Smooth muscle cell (in vitro differentiated cells): ENCODE measurements at regions not wholly inside any gene's neighbourhood (a gene's known extent, or its start where the extent isn't known, plus 50 kb on each side); places are given as distances from the start of the nearest gene placed in this dataset.
A peak's percentile ranks its signal among the peaks of the same experiment; 100 is the strongest.

Source experiments
- DNase-seq: peaks from one replicate; lab custom pipeline; 2025; ENCODE audit not compliant: unreplicated experiment; lab: John Stamatoyannopoulos, UW
- H2AFZ ChIP-seq: fragments of 200-600 bp; sonication (generic); 2 replicates; pipeline ENCODE4 v1.6.0; 2016; ENCODE audit warnings: antibody characterized with exemption, low read depth, mild to moderate bottlenecking
- H3F3A ChIP-seq: fragments of 200-600 bp; sonication (generic); 2 replicates; pipeline ENCODE4 v1.6.0; 2017; ENCODE audit warnings: antibody characterized with exemption, low read depth
- H3K27ac ChIP-seq: fragments of 200-600 bp; sonication (generic); 2 replicates; pipeline ENCODE4 v1.5.1; 2016; ENCODE audit warnings: low read depth, mild to moderate bottlenecking
- H3K27me3 ChIP-seq: fragments of 200-600 bp; sonication (generic); 2 replicates; pipeline ENCODE4 v1.6.1; 2016; ENCODE audit warnings: low read depth, mild to moderate bottlenecking
- H3K36me3 ChIP-seq: fragments of 200-600 bp; sonication (generic); 2 replicates; pipeline ENCODE4 v1.5.1; 2016; ENCODE audit warnings: low read depth
- H3K4me1 ChIP-seq: fragments of 200-600 bp; sonication (generic); 2 replicates; pipeline ENCODE4 v1.5.1; 2016; ENCODE audit warnings: low read depth
- H3K4me2 ChIP-seq: fragments of 200-600 bp; sonication (generic); 2 replicates; pipeline ENCODE4 v1.6.0; 2016; ENCODE audit warnings: mild to moderate bottlenecking
- H3K4me3 ChIP-seq: fragments of 200-600 bp; sonication (generic); 2 replicates; pipeline ENCODE4 v1.5.1; 2016; ENCODE audit warnings: mild to moderate bottlenecking
- H3K79me2 ChIP-seq: fragments of 200-600 bp; sonication (generic); 2 replicates; pipeline ENCODE4 v1.6.0; 2016; ENCODE audit warnings: low read depth, mild to moderate bottlenecking
- H3K9ac ChIP-seq: fragments of 200-600 bp; sonication (generic); 2 replicates; pipeline ENCODE4 v1.6.0; 2016; ENCODE audit warnings: low read depth
- H3K9me3 ChIP-seq: fragments of 200-600 bp; sonication (generic); replicated peaks from 2 replicates; pipeline ENCODE4 v1.5.1; 2016; ENCODE audit warnings: low read depth
- H4K20me1 ChIP-seq: fragments of 200-600 bp; sonication (generic); 2 replicates; pipeline ENCODE4 v1.6.0; 2016; ENCODE audit warnings: low read depth
- WGBS: methylation state at CpG from one replicate; pipeline ENCODE4 v1.1.7; 2016; ENCODE audit warnings: low lambda C conversion rate; 5-methylcytosine and 5-hydroxymethylcytosine counted together
- TF ChIP-seq, protein P1 (sequence below): fragments of 200-600 bp; sonication (generic); IDR thresholded peaks from 2 replicates; pipeline ENCODE4 v1.5.1; 2017; ENCODE audit warnings: borderline replicate concordance, mild to moderate bottlenecking, antibody characterized with exemption; ENCODE audit not compliant: insufficient read depth, poor library complexity, severe bottlenecking

DNA sequence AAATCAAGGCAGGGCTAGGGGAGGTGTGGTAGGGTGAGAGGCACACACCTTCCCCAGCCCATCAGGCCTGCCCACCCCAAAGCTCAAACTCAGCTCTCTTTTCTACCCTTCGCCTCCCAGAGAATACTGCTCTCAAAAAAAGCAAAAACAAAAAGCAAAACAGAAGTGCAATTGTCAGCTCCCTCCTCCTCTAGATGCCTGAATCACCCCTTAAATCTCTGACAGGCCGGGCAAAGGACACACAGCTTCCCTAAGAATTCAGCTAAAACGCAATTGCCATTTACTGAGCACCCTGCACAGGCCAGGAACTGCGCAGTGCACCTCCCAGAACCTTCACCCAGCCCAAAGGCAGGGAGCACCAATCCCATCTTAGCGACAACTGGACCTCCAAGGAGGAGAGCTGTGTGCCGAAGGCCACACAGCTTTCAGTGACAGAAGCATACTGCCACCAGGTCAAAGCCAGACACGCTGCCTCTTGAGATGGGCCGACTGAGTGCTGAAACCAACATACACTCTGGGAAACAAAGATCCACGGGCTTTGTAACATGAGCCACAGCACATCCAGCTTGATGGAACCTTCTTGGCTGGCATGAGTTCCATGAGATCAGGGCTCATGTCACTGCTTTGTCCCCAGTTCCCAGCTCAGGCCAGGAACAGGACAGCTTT is 53.4 kb upstream of the STXBP1 start:
- Histone ChIP-seq H3K27me3 (no peaks in the 10 kb centered on the region), H2AFZ (no peak overlapping the region), H3K4me2 (peak overlapping the region; percentile 70), H3K27ac (peak overlapping the region; percentile 98), H3K4me1 (peaks cover 47% of the 10 kb centered on the region), H4K20me1 (peaks cover 56% of the 10 kb centered on the region), H3F3A (peaks cover 45% of the 10 kb centered on the region), H3K9ac (peak overlapping the region; percentile 33), H3K79me2 (peaks cover 79% of the 10 kb centered on the region), H3K36me3 (no peaks in the 10 kb centered on the region), H3K4me3 (no peak overlapping the region), H3K9me3 (no peaks in the 10 kb centered on the region)
- WGBS = 56% methylated on average over 9 of the region's 9 CpGs
- DNase-seq = no peak
- TF ChIP-seq, protein P1, sequence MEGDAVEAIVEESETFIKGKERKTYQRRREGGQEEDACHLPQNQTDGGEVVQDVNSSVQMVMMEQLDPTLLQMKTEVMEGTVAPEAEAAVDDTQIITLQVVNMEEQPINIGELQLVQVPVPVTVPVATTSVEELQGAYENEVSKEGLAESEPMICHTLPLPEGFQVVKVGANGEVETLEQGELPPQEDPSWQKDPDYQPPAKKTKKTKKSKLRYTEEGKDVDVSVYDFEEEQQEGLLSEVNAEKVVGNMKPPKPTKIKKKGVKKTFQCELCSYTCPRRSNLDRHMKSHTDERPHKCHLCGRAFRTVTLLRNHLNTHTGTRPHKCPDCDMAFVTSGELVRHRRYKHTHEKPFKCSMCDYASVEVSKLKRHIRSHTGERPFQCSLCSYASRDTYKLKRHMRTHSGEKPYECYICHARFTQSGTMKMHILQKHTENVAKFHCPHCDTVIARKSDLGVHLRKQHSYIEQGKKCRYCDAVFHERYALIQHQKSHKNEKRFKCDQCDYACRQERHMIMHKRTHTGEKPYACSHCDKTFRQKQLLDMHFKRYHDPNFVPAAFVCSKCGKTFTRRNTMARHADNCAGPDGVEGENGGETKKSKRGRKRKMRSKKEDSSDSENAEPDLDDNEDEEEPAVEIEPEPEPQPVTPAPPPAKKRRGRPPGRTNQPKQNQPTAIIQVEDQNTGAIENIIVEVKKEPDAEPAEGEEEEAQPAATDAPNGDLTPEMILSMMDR = no peak

DNA sequence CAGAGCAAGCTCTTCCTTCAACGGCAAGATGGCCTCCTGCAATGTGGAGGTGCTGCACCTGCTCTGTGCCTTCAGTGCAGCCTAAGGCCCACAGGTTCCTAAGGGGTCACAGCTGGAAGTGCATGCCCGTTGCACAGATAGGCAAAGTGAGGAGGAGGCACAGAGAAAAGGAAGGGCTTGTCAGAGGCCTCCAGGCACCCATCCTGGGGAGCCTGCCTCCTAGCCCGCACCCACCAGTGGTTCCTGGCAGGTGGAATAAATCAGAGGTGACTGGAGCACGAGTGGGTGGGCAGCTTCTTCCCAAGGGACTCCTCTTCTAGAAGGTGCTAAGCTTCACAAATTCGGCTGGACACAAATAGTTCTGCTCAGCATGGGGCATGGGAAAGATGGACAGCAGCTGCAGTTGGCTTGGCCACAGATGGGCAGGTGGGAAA is 52.8 kb upstream of the STXBP1 start:
- no peaks in the 10 kb centered on the region for H3K36me3 ChIP-seq
- no peaks in the 10 kb centered on the region for H3K9me3 ChIP-seq
- TF ChIP-seq, protein P1 = no peak
- no peak overlapping the region for H3K4me2 ChIP-seq
- H3K27me3 ChIP-seq = no peaks in the 10 kb centered on the region
- no peak for DNase-seq
- peak overlapping the region; percentile 33 for H3K9ac ChIP-seq
- H2AFZ ChIP-seq = no peak overlapping the region
- H3F3A ChIP-seq = peaks cover 51% of the 10 kb centered on the region
- no peak overlapping the region for H3K4me3 ChIP-seq
- H3K27ac ChIP-seq = peak overlapping the region; percentile 98
- peaks cover 55% of the 10 kb centered on the region for H4K20me1 ChIP-seq
- peaks cover 79% of the 10 kb centered on the region for H3K79me2 ChIP-seq
- H3K4me1 ChIP-seq = peaks cover 44% of the 10 kb centered on the region
- 97% methylated on average over 5 of the region's 5 CpGs for WGBS

- Histone ChIP-seq H3K27ac (peak overlapping the region; percentile 98), H3F3A (peaks cover 54% of the 10 kb centered on the region), H3K79me2 (peaks cover 85% of the 10 kb centered on the region), H3K36me3 (no peaks in the 10 kb centered on the region), H3K4me3 (no peak overlapping the region), H3K27me3 (no peaks in the 10 kb centered on the region), H4K20me1 (peaks cover 71% of the 10 kb centered on the region), H3K4me1 (peaks cover 32% of the 10 kb centered on the region), H3K4me2 (peak overlapping the region; percentile 76), H2AFZ (no peak overlapping the region), H3K9me3 (no peaks in the 10 kb centered on the region), H3K9ac (peak overlapping the region; percentile 64)
- TF ChIP-seq, protein P1 = no peak
- DNase-seq = peak; percentile 72
- 7% methylated on average over 17 of the region's 17 CpGs for WGBS
These were observed 50.4 kb upstream of the STXBP1 start for GRCh38 chr9:127561491-127562278.
